22Rv1 (cell line): ENCODE measurements at regions not wholly inside any gene's neighbourhood (a gene's known extent, or its start where the extent isn't known, plus 50 kb on each side); places are given as distances from the start of the nearest gene placed in this dataset.

Source experiments
- ZFX ChIP-seq: fragments of 450-650 bp; IDR thresholded peaks from 2 replicates; pipeline ENCODE4 v1.6.1; 2017; ENCODE audit warnings: antibody characterized with exemption, borderline replicate concordance
- TF ChIP-seq, protein P1 (sequence below): fragments of 450-650 bp; IDR thresholded peaks from 2 replicates; pipeline ENCODE4 v1.5.1; 2017; ENCODE audit warnings: mild to moderate bottlenecking

DNA sequence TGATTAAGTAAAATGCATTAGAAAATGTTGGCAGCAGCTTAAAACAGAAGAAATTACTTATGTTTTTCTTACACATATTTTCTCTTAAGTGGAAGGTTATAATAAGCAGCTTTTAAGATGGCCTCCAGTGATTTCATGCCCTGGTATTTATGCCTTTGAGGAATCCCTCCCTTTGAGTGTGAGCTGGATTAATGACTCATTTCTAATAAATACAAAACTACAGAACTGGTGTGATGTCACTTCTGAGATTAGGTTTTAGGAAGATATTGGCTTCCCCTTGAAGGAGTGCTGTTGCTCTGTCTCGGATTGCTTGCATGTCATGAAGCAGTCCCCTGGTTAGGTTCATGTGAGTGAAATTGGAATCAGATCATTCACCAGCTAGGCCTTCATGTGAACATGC is 143.2 kb upstream of the EPHA7 start:
- TF ChIP-seq, protein P1, sequence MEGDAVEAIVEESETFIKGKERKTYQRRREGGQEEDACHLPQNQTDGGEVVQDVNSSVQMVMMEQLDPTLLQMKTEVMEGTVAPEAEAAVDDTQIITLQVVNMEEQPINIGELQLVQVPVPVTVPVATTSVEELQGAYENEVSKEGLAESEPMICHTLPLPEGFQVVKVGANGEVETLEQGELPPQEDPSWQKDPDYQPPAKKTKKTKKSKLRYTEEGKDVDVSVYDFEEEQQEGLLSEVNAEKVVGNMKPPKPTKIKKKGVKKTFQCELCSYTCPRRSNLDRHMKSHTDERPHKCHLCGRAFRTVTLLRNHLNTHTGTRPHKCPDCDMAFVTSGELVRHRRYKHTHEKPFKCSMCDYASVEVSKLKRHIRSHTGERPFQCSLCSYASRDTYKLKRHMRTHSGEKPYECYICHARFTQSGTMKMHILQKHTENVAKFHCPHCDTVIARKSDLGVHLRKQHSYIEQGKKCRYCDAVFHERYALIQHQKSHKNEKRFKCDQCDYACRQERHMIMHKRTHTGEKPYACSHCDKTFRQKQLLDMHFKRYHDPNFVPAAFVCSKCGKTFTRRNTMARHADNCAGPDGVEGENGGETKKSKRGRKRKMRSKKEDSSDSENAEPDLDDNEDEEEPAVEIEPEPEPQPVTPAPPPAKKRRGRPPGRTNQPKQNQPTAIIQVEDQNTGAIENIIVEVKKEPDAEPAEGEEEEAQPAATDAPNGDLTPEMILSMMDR = no peak
- TF ChIP-seq ZFX = no peak
